Fibroblast of skin of right quadriceps (primary cell): ENCODE measurements at regions not wholly inside any gene's neighbourhood (a gene's known extent, or its start where the extent isn't known, plus 50 kb on each side); places are given as distances from the start of the nearest gene placed in this dataset.
"Not testable (repeated sequence)": the region's sequence is repeated elsewhere in the genome, so short reads cannot be mapped to it uniquely, and the experiment has no call there.

Source experiments
- DNase-seq: peaks from one replicate; pipeline ENCODE4 v3.0.0-alpha.2; 2013

GRCh38 chr20:53764415-53764800 lies 170.8 kb upstream of the ZNF217 start:
- DNase-seq: no peak

DNA sequence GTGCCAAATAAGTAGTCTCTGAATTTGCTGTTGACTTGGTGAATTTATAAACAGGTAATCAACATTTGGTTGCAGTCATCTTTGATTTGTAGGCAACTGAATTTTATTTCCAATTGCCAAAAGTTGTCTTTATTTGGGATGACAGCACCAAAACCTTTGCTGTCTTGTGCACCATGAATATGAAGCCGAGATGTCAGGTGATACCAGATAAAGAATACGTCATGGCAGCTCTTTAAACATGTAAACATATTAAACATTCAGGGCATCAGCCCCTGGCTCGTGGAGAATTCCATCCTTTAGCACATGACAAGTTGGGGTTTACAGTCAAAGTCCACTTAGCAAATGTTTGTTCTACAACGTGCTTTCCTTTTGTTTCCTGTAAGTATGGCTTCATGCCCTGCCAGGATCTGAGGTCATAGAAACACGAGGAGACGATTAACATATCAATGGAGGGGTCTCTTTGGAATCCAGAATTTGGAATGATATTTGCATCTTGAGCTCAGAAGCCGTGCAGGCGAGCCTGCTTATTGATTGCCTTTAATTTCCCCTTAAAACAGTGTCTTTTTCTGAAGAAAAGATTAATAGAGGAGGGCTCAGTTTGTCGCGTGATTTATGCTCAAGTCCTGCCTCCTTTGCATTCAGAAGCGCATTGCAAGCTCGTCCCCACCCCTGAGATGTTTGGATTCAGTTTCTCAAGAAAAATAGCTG lies 170.2 kb upstream of the ZNF217 start:
- peak; percentile 46 for DNase-seq

DNA sequence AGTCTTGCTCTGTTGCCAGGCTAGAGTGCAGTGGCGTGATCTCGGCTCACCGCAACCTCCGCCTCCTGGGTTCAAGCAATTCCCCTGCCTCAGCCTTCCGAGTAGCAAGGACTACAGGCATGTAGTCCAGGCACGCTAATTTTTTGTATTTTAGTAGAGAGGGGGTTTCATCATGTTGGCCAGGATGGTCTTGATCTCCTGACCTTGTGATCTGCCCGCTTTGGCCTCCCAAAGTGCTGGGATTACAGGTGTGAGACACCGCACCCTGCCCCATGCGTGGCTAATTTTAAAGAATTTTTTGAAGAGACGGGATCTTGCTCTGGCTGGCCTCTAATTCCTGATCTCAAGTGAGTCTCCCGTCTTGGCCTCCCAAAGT lies 168.8 kb upstream of the ZNF217 start:
- DNase-seq: not testable (repeated sequence)

DNA sequence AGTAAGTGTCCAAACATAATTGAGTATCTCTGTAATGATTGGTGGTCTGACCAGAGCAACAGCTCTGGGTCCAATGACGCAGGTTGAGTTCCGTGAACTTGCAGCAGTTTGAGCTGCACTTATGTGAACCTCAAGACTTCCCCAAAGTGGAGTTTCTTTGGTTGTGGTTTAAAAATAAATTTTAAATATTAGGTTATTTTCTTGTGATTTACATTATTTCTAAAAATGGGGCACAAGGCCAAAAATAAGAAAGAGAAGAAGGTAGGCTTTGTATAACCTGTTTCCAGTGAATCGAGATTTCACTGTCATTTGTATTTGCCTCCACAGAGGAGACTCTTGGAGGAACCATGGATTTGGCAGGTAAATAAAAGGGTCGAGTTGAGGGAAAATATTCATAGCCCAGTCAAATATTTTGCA lies 166.4 kb upstream of the ZNF217 start:
- no peak for DNase-seq

GRCh38 chr20:53757472-53757913 lies 163.9 kb upstream of the ZNF217 start:
- no peak for DNase-seq

GRCh38 chr20:53755733-53756531 lies 162.3 kb upstream of the ZNF217 start:
- no peak for DNase-seq

GRCh38 chr20:53753880-53754459 lies 160.3 kb upstream of the ZNF217 start:
- no peak for DNase-seq

GRCh38 chr20:53752971-53753879 lies 159.6 kb upstream of the ZNF217 start:
- peak; percentile 35 for DNase-seq

DNA sequence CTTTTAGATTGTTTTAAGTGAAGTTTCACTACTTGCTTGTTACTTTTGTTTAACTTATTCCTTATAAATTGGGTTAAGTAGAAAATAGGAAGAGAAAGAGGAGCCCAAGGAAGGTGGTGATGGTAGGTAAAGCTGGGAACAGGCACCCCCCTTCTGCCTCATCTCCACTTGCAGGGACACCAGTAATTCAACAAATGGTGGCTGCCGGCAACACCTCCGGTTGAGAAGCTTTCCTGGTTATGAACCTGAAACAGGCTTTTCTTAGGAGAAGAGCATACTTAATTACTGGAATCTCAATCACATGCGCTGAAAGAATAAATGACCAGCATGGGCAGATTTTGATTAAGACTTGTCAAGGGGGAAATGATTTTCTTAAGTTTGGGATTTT lies 158.9 kb upstream of the ZNF217 start:
- DNase-seq: no peak

- DNase-seq: peak; percentile 6
These were observed 158.1 kb upstream of the ZNF217 start for GRCh38 chr20:53751620-53752318.

GRCh38 chr20:53750827-53751619 lies 157.4 kb upstream of the ZNF217 start:
- DNase-seq: peak; percentile 97

DNA sequence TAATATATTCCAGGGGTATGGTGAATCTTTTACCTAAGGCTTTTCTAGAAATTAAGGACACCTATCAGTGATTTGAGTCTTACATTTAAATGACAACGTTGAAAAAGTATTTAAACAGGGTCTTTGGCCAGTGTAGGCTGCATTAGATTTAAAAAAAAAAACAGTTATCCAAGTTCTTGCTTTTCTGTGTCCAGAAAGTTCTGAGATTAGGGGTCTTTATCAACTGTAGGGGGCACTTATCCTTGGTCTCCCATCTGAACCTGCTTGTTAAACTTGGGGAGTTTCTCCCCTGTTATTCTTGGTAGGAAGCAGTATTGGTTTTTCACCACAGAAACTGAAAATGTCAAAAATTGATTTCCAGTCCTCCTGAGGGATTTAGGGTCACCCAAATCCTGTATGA lies 155.9 kb upstream of the ZNF217 start:
- DNase-seq: no peak

DNA sequence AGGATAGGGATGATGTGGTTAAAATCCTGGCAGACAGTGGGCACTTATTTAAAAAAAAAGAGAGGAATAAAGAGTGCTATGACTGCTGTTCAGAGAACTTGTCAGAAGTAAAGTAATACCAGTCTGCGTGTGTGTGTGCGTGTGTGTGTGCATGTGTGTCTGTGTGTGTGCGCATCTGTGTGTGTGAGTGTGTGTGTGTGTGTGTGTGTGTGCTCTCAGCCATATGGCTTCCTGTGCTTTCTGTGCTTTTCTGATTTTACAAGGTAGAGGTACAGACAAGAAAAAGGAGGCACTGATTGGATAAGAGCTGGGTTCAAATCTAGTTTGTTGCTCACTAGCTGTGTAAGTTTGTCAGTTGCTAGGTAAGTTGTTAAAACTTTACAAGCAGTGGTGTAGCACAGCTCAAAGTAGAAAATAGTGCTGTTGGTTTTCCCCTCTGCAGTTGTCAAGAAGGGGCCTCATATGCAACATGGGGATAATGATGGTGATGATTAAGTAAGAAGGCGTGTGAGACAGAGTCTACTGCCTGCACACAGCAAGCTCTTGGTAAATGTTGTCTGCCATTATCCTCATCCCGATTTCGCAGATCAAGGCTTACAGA lies 155.3 kb upstream of the ZNF217 start:
- DNase-seq: peak; percentile 90

DNA sequence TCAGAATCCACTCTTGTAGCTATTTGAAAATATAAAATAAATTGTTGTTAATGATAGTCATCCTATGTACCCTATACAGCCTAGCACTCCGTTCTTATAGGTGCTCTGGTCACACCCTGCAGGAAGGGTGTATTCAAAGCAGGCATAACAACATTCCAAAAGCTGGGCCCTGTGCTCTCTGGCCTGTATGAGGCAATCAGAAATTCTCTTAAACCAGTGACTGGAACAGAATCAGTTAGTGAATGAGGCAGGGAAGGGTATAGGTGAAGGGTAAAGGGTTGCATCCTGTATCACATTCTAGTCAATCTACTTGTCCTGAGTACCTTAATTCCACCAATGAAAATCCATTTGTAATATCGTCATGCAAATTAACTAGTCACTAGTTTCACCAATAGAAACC lies 154.5 kb upstream of the ZNF217 start:
- no peak for DNase-seq

DNA sequence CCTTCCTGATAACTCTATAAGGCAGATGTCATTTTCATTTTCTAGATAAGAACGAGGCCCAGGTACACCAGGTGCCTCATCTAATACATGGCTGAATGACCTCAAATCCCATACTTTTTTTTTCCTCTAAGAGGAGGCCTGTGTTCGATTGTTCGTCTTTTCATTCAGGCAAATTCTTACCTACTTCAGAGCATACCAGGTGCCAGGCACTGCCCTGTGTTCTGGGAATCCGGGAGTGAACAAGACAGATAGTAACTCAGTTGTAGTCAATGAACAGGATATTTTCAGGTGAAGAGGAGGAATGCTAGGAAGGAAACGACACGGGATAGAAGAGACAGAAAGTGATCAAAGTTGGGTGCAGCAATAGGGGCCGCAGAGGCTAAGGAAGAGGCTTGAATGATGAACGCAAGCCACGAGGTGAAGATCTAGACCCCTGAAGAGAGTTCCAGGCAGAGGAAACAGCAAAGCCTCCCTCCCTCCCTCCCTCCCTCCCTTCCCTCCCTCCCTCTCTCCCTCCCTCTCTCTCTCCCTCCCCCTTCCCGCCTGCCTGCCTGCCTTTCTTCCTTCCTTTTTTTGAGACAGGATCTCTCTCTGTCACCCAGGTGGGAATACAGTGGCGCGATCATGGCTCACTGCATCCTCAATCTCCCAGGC lies 150.1 kb upstream of the ZNF217 start:
- DNase-seq: no peak

DNA sequence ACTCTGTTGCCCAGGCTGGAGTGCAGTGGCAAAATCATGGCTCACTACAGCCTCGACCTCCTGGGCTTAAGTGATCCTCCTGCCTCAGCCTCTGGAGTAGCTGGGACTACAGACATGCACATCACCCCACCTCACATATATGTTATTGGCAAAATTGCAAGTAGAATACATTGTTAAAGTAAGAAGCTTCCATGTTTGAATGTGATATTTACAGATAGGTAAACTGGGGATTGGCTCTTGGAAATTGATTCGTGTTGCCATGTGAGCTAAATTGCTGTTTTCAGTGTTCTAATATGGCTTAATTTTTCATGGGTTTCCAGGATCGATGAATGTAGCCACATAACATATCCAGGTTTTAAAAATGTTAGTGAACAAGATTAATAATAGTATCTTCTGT lies 149.0 kb upstream of the ZNF217 start:
- no peak for DNase-seq

DNA sequence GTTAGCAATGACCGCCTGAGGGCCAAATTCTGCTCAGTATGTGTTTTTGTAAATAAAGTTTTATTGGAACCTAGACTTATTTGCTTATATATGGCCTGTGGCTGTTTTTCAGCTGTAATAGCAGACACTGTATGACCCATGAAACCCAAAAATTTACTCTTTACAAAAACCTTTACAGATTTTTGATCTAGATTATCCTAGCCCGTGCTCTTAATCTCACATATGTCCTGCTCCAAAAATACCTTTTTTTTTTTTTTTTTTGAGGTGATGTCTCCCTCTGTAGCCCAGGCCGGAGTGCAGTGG lies 148.0 kb upstream of the ZNF217 start:
- DNase-seq: no peak

- DNase-seq: peak; percentile 59
These were observed 146.5 kb upstream of the ZNF217 start for GRCh38 chr20:53739799-53740785.
